Heart left ventricle (tissue), 16 donors: ENCODE measurements at regions not wholly inside any gene's neighbourhood (a gene's known extent, or its start where the extent isn't known, plus 50 kb on each side); places are given as distances from the start of the nearest gene placed in this dataset.

Source experiments
- ATAC-seq, 4 donors: fragments of 200-7000 bp; cut with Tn5 transposase; one replicate each; pipeline ENCODE4 v1.9.1; 2020 to 2022; ENCODE audit warnings: moderate library complexity in 4 of 4, mild to moderate bottlenecking in 3 of 4, moderate number of reproducible peaks in 1 of 4
- DNase-seq, 5 donors: peaks; one replicate each; pipeline ENCODE4 v3.0.0-alpha.2; 2020
- H3K27ac ChIP-seq, 12 donors: fragments of 200-600 bp; sonication (generic) in 4 of 12; one replicate each; pipeline versions ENCODE4 v1.5.0 to v1.8.0; 2016 to 2022; ENCODE audit warnings: mild to moderate bottlenecking in 2 of 12
- H3K27me3 ChIP-seq, 9 donors: fragments of 200-600 bp; sonication (generic) in 2 of 9; one replicate each; pipeline versions ENCODE4 v1.5.1 to v1.8.0; 2016 to 2022; ENCODE audit warnings: mild to moderate bottlenecking in 3 of 9
- H3K36me3 ChIP-seq, 9 donors: fragments of 200-600 bp; sonication (generic) in 2 of 9; one replicate each; pipeline versions ENCODE4 v1.5.0 to v1.8.0; 2018 to 2022; ENCODE audit warnings: mild to moderate bottlenecking in 2 of 9
- H3K4me1 ChIP-seq, 12 donors: fragments of 200-600 bp; sonication (generic) in 4 of 12; one replicate each; pipeline versions ENCODE4 v1.5.0 to v1.8.0; 2016 to 2022; ENCODE audit warnings: mild to moderate bottlenecking in 3 of 12
- H3K4me3 ChIP-seq, 12 donors: fragments of 200-600 bp; sonication (generic) in 4 of 12; one replicate each; pipeline versions ENCODE4 v1.5.0 to v1.8.0; 2017 to 2022; ENCODE audit warnings: mild to moderate bottlenecking in 9 of 12, moderate library complexity in 4 of 12
- H3K9me3 ChIP-seq, 12 donors: fragments of 200-600 bp; sonication (generic) in 4 of 12; one replicate each; pipeline versions ENCODE4 v1.5.0 to v1.8.0; 2016 to 2022; ENCODE audit warnings: mild to moderate bottlenecking in 1 of 12
- CTCF ChIP-seq, 12 donors: fragments of 200-600 bp; sonication (generic) in 4 of 12; IDR thresholded peaks; one replicate each; pipeline versions ENCODE4 v1.5.0 to v1.8.0; 2018 to 2022; ENCODE audit warnings: antibody characterized with exemption in 12 of 12, mild to moderate bottlenecking in 5 of 12
- POLR2A ChIP-seq, 2 donors: fragments of 450-650 bp; IDR thresholded peaks; one replicate each; pipeline ENCODE4 v1.6.1; 2017; ENCODE audit warnings: antibody characterized with exemption in 2 of 2, mild to moderate bottlenecking in 2 of 2, moderate library complexity in 2 of 2
- WGBS, 4 donors: extraction: QIAGEN DNeasy Blood & Tissue Kit in 2 of 4; methylation state at CpG; one replicate each; pipeline versions ENCODE4 v1.1.5 to v1.1.7; 2013 to 2018; 5-methylcytosine and 5-hydroxymethylcytosine counted together
- intact Hi-C, 10 donors: fragments of 100-400 bp; cut with DNase I; formaldehyde crosslinking; loops; one replicate each; pipeline versions ENCODE4 v1.11.1 to v1.14.2; 2022
- donor health status: ischemic (EF 13 %, LVEDD 7.1; RV severe dilation, severe dysfunction).
- donor health status: healthy with polysubstance abuse.
- donor health status: DM: no; HTN: yes; CAD: no.
- donor health status: DM: no; HTN: no; CAD: no.
- donor health status: ischemic (EF 25% LVEDD 6.9; RV normal size, moderate dysfunction).
- donor health status: ischemic (EF 25% LVEDD 5.7; RV mildly dilated, moderate dysfunction).
- donor health status: healthy.
- donor health status: DM: yes; HTN: yes; CAD: no.
- donor health status: ischemic (EF 35%, LVEDD 5.7; RV mildly dilated, moderate dysfunction).
- donor health status: nonischemic (EF 11% LVEDD 7.7; RV severe dilation, severe dysfunction).
- donor health status: DM: yes; HTN: yes; CAD: no.
- donor health status: PGD.
- donor health status: ischemic (EF 29% LVEDD 5.4; RV normal size, mild dysfunction).
- donor health status: nonischemic (EF 23%, LVEDD 6.1; RV moderate dilation, normal function).

GRCh38 chr2:161044921-161045320 lies 115.3 kb upstream of the TANK start:
- peak in 3 of 4 donors; percentile 49 to 61 (median 58) for ATAC-seq
- Histone ChIP-seq H3K4me1 (no peaks in the 10 kb centered on the region), H3K27me3 (peaks cover 0 to 15% (median 0%) of the 10 kb centered on the region in 9 donors), H3K4me3 (no peak overlapping the region), H3K9me3 (no peaks in the 10 kb centered on the region), H3K36me3 (no peaks in the 10 kb centered on the region), H3K27ac (peak overlapping the region in 1 of 12 donors; percentile 22)
- DNase-seq = no peak
- no peak for TF ChIP-seq CTCF (IDR thresholded peaks at IDR 0.05)
- no peak for TF ChIP-seq POLR2A (IDR thresholded peaks at IDR 0.05)
- WGBS, 4 donors = 89 to 96% (median 91%) methylated on average over 1 of the region's 1 CpG
- intact Hi-C loops = no loop called here

- peaks cover 0 to 19% (median 0%) of the 10 kb centered on the region in 9 donors for H3K27me3 ChIP-seq
These were observed 114.5 kb upstream of the TANK start for GRCh38 chr2:161045726-161046125.

GRCh38 chr2:161046876-161047275 lies 113.4 kb upstream of the TANK start:
- no peak overlapping the region for H3K27ac ChIP-seq
- H3K36me3 ChIP-seq = no peaks in the 10 kb centered on the region
- no peak for TF ChIP-seq CTCF (IDR thresholded peaks at IDR 0.05)
- TF ChIP-seq POLR2A (IDR thresholded peaks at IDR 0.05) = no peak
- no peaks in the 10 kb centered on the region for H3K4me1 ChIP-seq
- peaks cover 0 to 24% (median 0%) of the 10 kb centered on the region in 9 donors for H3K27me3 ChIP-seq
- WGBS, 4 donors = 90 to 100% (median 96%) methylated on average over 2 of the region's 2 CpGs
- no peak for DNase-seq
- H3K4me3 ChIP-seq = no peak overlapping the region
- no peaks in the 10 kb centered on the region for H3K9me3 ChIP-seq
- ATAC-seq = no peak
- intact Hi-C loops = no loop called here

More at GRCh38 chr2:161045726-161046125, 114.5 kb upstream of the TANK start:
- peak in 1 of 4 donors; percentile 26 for ATAC-seq
- H3K27ac ChIP-seq = no peak overlapping the region
- no peak for DNase-seq
- H3K9me3 ChIP-seq = no peaks in the 10 kb centered on the region
- H3K4me3 ChIP-seq = no peak overlapping the region
- TF ChIP-seq CTCF (IDR thresholded peaks at IDR 0.05) (no peak), POLR2A (IDR thresholded peaks at IDR 0.05) (no peak)
- no peaks in the 10 kb centered on the region for H3K4me1 ChIP-seq
- H3K36me3 ChIP-seq = no peaks in the 10 kb centered on the region
- intact Hi-C loops = no loop called here
- WGBS, 4 donors = 91 to 100% (median 94%) methylated on average over 1 of the region's 1 CpG

- no peak for ATAC-seq
- no peak for DNase-seq
- no peak for TF ChIP-seq CTCF (IDR thresholded peaks at IDR 0.05)
- TF ChIP-seq POLR2A (IDR thresholded peaks at IDR 0.05) = no peak
- Histone ChIP-seq H3K4me1 (no peaks in the 10 kb centered on the region), H3K27ac (no peak overlapping the region), H3K4me3 (no peak overlapping the region), H3K36me3 (no peaks in the 10 kb centered on the region), H3K27me3 (peaks cover 0 to 25% (median 0%) of the 10 kb centered on the region in 9 donors), H3K9me3 (no peaks in the 10 kb centered on the region)
- 63 to 84% (median 65%) methylated on average over 3 of the region's 3 CpGs for WGBS, 4 donors
- intact Hi-C loops = no loop called here
These were observed 111.9 kb upstream of the TANK start for GRCh38 chr2:161048317-161048716.
